Suprapubic skin (tissue), 4 donors: ENCODE measurements at regions not wholly inside any gene's neighbourhood (a gene's known extent, or its start where the extent isn't known, plus 50 kb on each side); places are given as distances from the start of the nearest gene placed in this dataset.

ENCODE experiments used
- EP300 ChIP-seq: sonication (generic); formaldehyde crosslinking; IDR thresholded peaks from one replicate; pipeline ENCODE4 v1.6.1; 2017; ENCODE audit warnings: antibody characterized with exemption
- POLR2A ChIP-seq, 2 donors: fragments of 450-650 bp; IDR thresholded peaks; one replicate each; pipeline ENCODE4 v1.6.1; 2017; ENCODE audit warnings: antibody characterized with exemption in 2 of 2, mild to moderate bottlenecking in 2 of 2, moderate library complexity in 2 of 2
- POLR2AphosphoS5 ChIP-seq, 3 donors: sonication (generic); formaldehyde crosslinking; IDR thresholded peaks; one replicate each; pipeline ENCODE4 v1.6.1; 2017; ENCODE audit warnings: antibody characterized with exemption in 3 of 3
- TF ChIP-seq, protein P1 (sequence below), 2 donors: fragments of 200-600 bp in 1 of 2; fragments of 450-650 bp in 1 of 2; sonication (generic) in 1 of 2; IDR thresholded peaks; one replicate each; pipeline ENCODE4 v1.5.1; 2016 to 2019; ENCODE audit warnings: antibody characterized with exemption in 2 of 2, mild to moderate bottlenecking in 1 of 2, moderate library complexity in 1 of 2

DNA sequence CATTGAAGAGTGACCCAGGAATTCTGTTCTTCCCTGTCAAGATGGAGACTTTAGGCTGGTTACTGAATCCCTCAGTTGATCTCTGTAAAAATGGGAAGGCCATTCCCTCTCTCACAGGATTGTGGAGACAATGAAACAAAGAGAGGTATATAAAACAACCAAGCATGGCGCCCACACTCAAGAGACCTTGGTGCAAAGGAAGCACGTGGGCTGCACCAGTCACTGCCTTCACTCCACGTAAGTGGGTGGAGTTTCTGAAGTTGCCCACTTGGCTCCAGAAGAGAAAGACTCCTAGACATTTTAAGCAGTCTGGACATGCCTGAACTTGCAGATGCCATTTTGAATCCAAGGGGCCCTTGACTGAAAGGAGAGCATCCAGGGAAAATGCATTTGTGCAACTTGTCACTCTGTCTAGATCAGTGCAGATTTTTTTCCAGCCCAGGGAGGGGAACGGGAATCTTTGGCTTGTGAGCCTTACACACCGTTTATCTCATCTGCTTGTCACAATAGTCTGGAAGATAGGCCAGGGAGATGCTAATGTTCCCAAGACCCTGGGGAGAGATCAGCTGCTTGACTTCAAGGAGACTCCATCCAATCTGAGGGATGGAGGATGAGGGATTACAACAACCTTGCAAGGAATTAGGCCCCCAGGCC is 96.9 kb upstream of the TBX3 start:
- TF ChIP-seq POLR2AphosphoS5 (IDR thresholded peaks at IDR 0.05) (no peak), POLR2A (IDR thresholded peaks at IDR 0.05) (no peak), EP300 (no peak)
- TF ChIP-seq, protein P1, sequence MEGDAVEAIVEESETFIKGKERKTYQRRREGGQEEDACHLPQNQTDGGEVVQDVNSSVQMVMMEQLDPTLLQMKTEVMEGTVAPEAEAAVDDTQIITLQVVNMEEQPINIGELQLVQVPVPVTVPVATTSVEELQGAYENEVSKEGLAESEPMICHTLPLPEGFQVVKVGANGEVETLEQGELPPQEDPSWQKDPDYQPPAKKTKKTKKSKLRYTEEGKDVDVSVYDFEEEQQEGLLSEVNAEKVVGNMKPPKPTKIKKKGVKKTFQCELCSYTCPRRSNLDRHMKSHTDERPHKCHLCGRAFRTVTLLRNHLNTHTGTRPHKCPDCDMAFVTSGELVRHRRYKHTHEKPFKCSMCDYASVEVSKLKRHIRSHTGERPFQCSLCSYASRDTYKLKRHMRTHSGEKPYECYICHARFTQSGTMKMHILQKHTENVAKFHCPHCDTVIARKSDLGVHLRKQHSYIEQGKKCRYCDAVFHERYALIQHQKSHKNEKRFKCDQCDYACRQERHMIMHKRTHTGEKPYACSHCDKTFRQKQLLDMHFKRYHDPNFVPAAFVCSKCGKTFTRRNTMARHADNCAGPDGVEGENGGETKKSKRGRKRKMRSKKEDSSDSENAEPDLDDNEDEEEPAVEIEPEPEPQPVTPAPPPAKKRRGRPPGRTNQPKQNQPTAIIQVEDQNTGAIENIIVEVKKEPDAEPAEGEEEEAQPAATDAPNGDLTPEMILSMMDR (IDR thresholded peaks at IDR 0.05) = no peak
